CD14-positive monocyte (primary cell): ENCODE measurements at regions not wholly inside any gene's neighbourhood (a gene's known extent, or its start where the extent isn't known, plus 50 kb on each side); places are given as distances from the start of the nearest gene placed in this dataset.

Experiments
- DNase-seq, 3 donors: peaks; one replicate each; pipeline ENCODE4 v3.0.0-alpha.2; 2011 to 2022
- H2AFZ ChIP-seq: 2 replicates; pipeline ENCODE4 v1.6.0; 2012; ENCODE audit warnings: mild to moderate bottlenecking, low read depth, low read length, inconsistent platforms; ENCODE audit not compliant: insufficient read depth, poor library complexity, severe bottlenecking
- H3K27ac ChIP-seq, 2 donors: 1 replicate in 1 of 2; 2 replicates in 1 of 2; pipeline ENCODE4 v1.5.1; 2012 to 2013; ENCODE audit warnings: low read length in 2 of 2, control low read depth in 1 of 2, inconsistent platforms in 1 of 2, low read depth in 1 of 2, mild to moderate bottlenecking in 1 of 2
- H3K27me3 ChIP-seq, 2 donors: one replicate each; pipeline versions ENCODE4 v1.6.0 to v1.6.1; 2011 to 2013; ENCODE audit warnings: low read length in 2 of 2; ENCODE audit not compliant: control insufficient read depth in 2 of 2, insufficient read depth in 2 of 2
- H3K36me3 ChIP-seq, 2 donors: replicated peaks in 1 of 2; 1 replicate in 1 of 2; 2 replicates in 1 of 2; pipeline versions ENCODE4 v1.5.1 to v1.6.1; 2012 to 2013; ENCODE audit warnings: low read length in 2 of 2, control low read depth in 1 of 2, inconsistent platforms in 1 of 2, mild to moderate bottlenecking in 1 of 2; ENCODE audit not compliant: insufficient read depth in 2 of 2, control insufficient read depth in 1 of 2
- H3K4me1 ChIP-seq, 2 donors: 1 replicate in 1 of 2; 2 replicates in 1 of 2; pipeline versions ENCODE4 v1.5.1 to v1.6.1; 2012 to 2013; ENCODE audit warnings: low read length in 2 of 2, control low read depth in 1 of 2, inconsistent platforms in 1 of 2, mild to moderate bottlenecking in 1 of 2, moderate library complexity in 1 of 2; ENCODE audit not compliant: insufficient read depth in 2 of 2, control insufficient read depth in 1 of 2
- H3K4me2 ChIP-seq: replicated peaks from 2 replicates; pipeline ENCODE3; 2012; ENCODE audit warnings: low read length, moderate library complexity, mild to moderate bottlenecking; ENCODE audit not compliant: poor library complexity, severe bottlenecking; ENCODE audit errors: extremely low read depth
- H3K4me3 ChIP-seq, 3 experiments: fragments of 200-600 bp in 1 of 3; sonication (generic) in 1 of 3; replicated peaks in 1 of 3; 1 replicate in 2 of 3; 2 replicates in 1 of 3; pipeline ENCODE4 v1.5.1; 2011 to 2013; ENCODE audit warnings: low read length in 3 of 3, mild to moderate bottlenecking in 3 of 3, control low read depth in 2 of 3, low read depth in 2 of 3, inconsistent platforms in 1 of 3, moderate library complexity in 1 of 3
- H3K79me2 ChIP-seq: 2 replicates; pipeline ENCODE4 v1.6.0; 2012; ENCODE audit warnings: mild to moderate bottlenecking, control low read depth, inconsistent platforms, low read length, moderate library complexity; ENCODE audit not compliant: insufficient read depth
- H3K9ac ChIP-seq: 2 replicates; pipeline ENCODE4 v1.6.0; 2017; ENCODE audit warnings: low read length, mild to moderate bottlenecking; ENCODE audit not compliant: insufficient read depth, poor library complexity, severe bottlenecking
- H3K9me3 ChIP-seq, 2 donors: replicated peaks in 1 of 2; 1 replicate in 1 of 2; 2 replicates in 1 of 2; pipeline versions ENCODE4 v1.5.1 to v1.6.1; 2012 to 2013; ENCODE audit warnings: low read length in 2 of 2, control low read depth in 1 of 2; ENCODE audit not compliant: control insufficient read depth in 1 of 2, insufficient read depth in 1 of 2
- H4K20me1 ChIP-seq: 2 replicates; pipeline ENCODE4 v1.6.0; 2012; ENCODE audit warnings: mild to moderate bottlenecking, low read length, control low read depth, moderate library complexity; ENCODE audit not compliant: insufficient read depth
- H3K27ac Mint-ChIP-seq, 7 donors: one replicate each; pipeline ENCODE4 v1.8.0; 2020; ENCODE audit warnings: mild to moderate bottlenecking in 7 of 7, mixed read lengths in 7 of 7, moderate library complexity in 6 of 7, inconsistent platforms in 2 of 7
- H3K27me3 Mint-ChIP-seq, 3 donors: one replicate each; pipeline ENCODE4 v1.8.0; 2021 to 2022; ENCODE audit warnings: low read depth in 3 of 3, mild to moderate bottlenecking in 3 of 3, mixed read lengths in 3 of 3, moderate library complexity in 3 of 3, inconsistent platforms in 1 of 3
- H3K36me3 Mint-ChIP-seq, 2 donors: one replicate each; pipeline ENCODE4 v1.8.0; 2020; ENCODE audit warnings: mixed read lengths in 2 of 2, inconsistent platforms in 1 of 2, mild to moderate bottlenecking in 1 of 2
- H3K4me1 Mint-ChIP-seq: one replicate; pipeline ENCODE4 v1.8.0; 2020; ENCODE audit warnings: mild to moderate bottlenecking, mixed read lengths
- H3K4me3 Mint-ChIP-seq, 2 donors: one replicate each; pipeline ENCODE4 v1.8.0; 2020; ENCODE audit warnings: mild to moderate bottlenecking in 2 of 2, mixed read lengths in 2 of 2, moderate library complexity in 1 of 2
- H3K9me3 Mint-ChIP-seq, 7 donors: one replicate each; pipeline ENCODE4 v1.8.0; 2020 to 2022; ENCODE audit warnings: mixed read lengths in 7 of 7, mild to moderate bottlenecking in 6 of 7, moderate library complexity in 6 of 7, inconsistent platforms in 2 of 7
- CTCF ChIP-seq: fragments of 200-600 bp; IDR thresholded peaks from one replicate; pipeline ENCODE4 v1.8.0; 2022; ENCODE audit warnings: antibody characterized with exemption, mild to moderate bottlenecking
- WGBS: methylation state at CpG from one replicate; pipeline ENCODE4 v1.1.5; 2013; ENCODE audit warnings: missing lambda C conversion rate; ENCODE audit not compliant: insufficient coverage; 5-methylcytosine and 5-hydroxymethylcytosine counted together
- intact Hi-C, 2 donors: fragments of 100-400 bp; cut with micrococcal nuclease; formaldehyde crosslinking; loops; one replicate each; pipeline versions ENCODE4 v1.15.0 to v1.15.1; 2023

GRCh38 chr12:22956690-22957089, 331.7 kb downstream of the ETNK1 start:
- Mint-ChIP-seq H3K27ac (no peak overlapping the region), H3K27me3 (peaks cover 0 to 1% (median 0%) of the 10 kb centered on the region in 3 donors), H3K4me3 (no peak overlapping the region), H3K9me3 (peaks cover 10 to 30% (median 25%) of the 10 kb centered on the region in 7 donors), H3K36me3 (no peaks in the 10 kb centered on the region), H3K4me1 (no peaks in the 10 kb centered on the region)
- no peak overlapping the region for H3K4me2 ChIP-seq
- H3K79me2 ChIP-seq = no peaks in the 10 kb centered on the region
- H3K27me3 ChIP-seq = no peaks in the 10 kb centered on the region
- H3K27ac ChIP-seq = no peak overlapping the region
- intact Hi-C loops = no loop called here
- H3K9ac ChIP-seq = no peak overlapping the region
- no peaks in the 10 kb centered on the region for H3K36me3 ChIP-seq
- H3K4me1 ChIP-seq = no peaks in the 10 kb centered on the region
- H3K4me3 ChIP-seq = no peak overlapping the region
- H4K20me1 ChIP-seq = no peaks in the 10 kb centered on the region
- peaks cover 13 to 20% of the 10 kb centered on the region in 2 donors for H3K9me3 ChIP-seq
- WGBS = no CpG with 5 or more reads among the region's 2 CpGs
- H2AFZ ChIP-seq = no peak overlapping the region
- no peak for TF ChIP-seq CTCF
- DNase-seq = no peak

GRCh38 chr12:22967171-22967570, 342.2 kb downstream of the ETNK1 start:
- Histone ChIP-seq H2AFZ (no peak overlapping the region), H3K36me3 (no peaks in the 10 kb centered on the region), H3K4me2 (no peak overlapping the region), H3K27me3 (no peaks in the 10 kb centered on the region), H3K79me2 (no peaks in the 10 kb centered on the region), H3K9me3 (no peaks in the 10 kb centered on the region), H4K20me1 (no peaks in the 10 kb centered on the region), H3K27ac (no peak overlapping the region), H3K4me1 (no peaks in the 10 kb centered on the region), H3K9ac (no peak overlapping the region), H3K4me3 (no peak overlapping the region)
- no peak overlapping the region for H3K27ac Mint-ChIP-seq
- no peak for TF ChIP-seq CTCF
- H3K4me3 Mint-ChIP-seq = no peak overlapping the region
- H3K27me3 Mint-ChIP-seq = peaks cover 0 to 4% (median 1%) of the 10 kb centered on the region in 3 donors
- peaks cover 0 to 6% (median 3%) of the 10 kb centered on the region in 7 donors for H3K9me3 Mint-ChIP-seq
- intact Hi-C loops = no loop called here
- no peaks in the 10 kb centered on the region for H3K4me1 Mint-ChIP-seq
- no peaks in the 10 kb centered on the region for H3K36me3 Mint-ChIP-seq
- no peak for DNase-seq
